ENCODE measurements at regions not wholly inside any gene's neighbourhood (a gene's known extent, or its start where the extent isn't known, plus 50 kb on each side); places are given as distances from the start of the nearest gene placed in this dataset.

DNA sequence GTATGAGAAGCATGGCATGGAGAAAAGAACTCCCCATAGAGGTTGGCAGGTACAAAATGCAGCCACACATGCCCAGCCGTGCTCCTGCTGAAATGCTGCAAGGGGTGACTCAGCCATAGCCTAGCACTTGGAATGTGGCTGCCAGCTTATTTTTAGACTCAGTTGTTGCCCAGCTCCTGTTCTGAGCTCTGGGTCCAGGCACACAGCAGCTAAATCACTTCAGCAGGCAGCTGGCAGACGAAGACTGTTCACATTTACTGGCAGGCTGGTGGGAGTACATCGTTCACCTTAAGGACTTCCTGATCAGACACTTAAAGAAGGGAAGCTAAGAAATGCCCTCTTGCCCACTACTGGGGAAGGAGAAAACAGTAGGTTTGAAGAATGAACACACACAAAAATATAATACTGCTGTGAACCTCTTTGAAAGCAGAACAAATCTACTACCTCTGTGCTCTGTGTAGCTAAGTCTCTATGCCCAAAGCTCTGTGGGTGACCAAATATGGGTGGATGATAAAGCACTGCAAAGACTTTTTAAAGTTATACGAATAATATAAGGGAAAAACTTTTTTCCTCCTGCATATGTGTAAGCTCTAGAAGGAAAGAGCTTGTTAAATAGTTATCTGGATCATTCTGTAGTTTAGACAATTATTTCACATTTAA is 146.1 kb downstream of the LNPK start:
- H3K23me2 ChIP-seq (ENCODE audit: low read depth, low read length): no peaks in the 10 kb centered on the region
- no peak overlapping the region for H4K5ac ChIP-seq (ENCODE audit: insufficient read length, low read depth, low read length)
- H3K36me3 ChIP-seq (ENCODE audit: control insufficient read depth in 2 of 4, insufficient read depth in 4 of 4, low read length in 3 of 4): no peaks in the 10 kb centered on the region
- H3K9ac ChIP-seq (replicated peaks in 1 of 4; ENCODE audit: extremely low read depth in 1 of 4, low read depth in 3 of 4, low read length in 3 of 4): no peak overlapping the region
- H4K91ac ChIP-seq (replicated peaks; ENCODE audit: insufficient read length, low read length): no peak overlapping the region
- no peak overlapping the region for H2BK12ac ChIP-seq (ENCODE audit: low read depth, low read length)
- no peaks in the 10 kb centered on the region for H3K79me1 ChIP-seq (ENCODE audit: low read depth, low read length)
- H3K14ac ChIP-seq (ENCODE audit: insufficient read length): no peak overlapping the region
- FAIRE-seq (no peak), DNase-seq (ENCODE audit: low read depth in 1 of 2, low spot score in 2 of 2) (no peak)
- no peak overlapping the region for H2AFZ ChIP-seq (ENCODE audit: low read length)
- no peaks in the 10 kb centered on the region for H3K27me3 ChIP-seq (replicated peaks in 1 of 4; ENCODE audit: control insufficient read depth in 3 of 4, extremely low read depth in 1 of 4, insufficient read depth in 3 of 4, low read length in 3 of 4)
- H3K18ac ChIP-seq (ENCODE audit: extremely low read depth, low read length): no peak overlapping the region
- no peak overlapping the region for H4K8ac ChIP-seq (ENCODE audit: extremely low read depth, insufficient read depth, low read length)
- no peaks in the 10 kb centered on the region for H4K20me1 ChIP-seq (replicated peaks in 1 of 2; ENCODE audit: control insufficient read depth in 1 of 2, insufficient read depth in 2 of 2, low read length in 2 of 2)
- H2BK120ac ChIP-seq (replicated peaks; ENCODE audit: low read depth, low read length): no peak overlapping the region
- no peak overlapping the region for H2BK20ac ChIP-seq (ENCODE audit: low read length)
- no peak overlapping the region for H3K4me3 ChIP-seq (ENCODE audit: extremely low read depth in 1 of 4, insufficient read depth in 2 of 4, low read depth in 3 of 4, low read length in 4 of 4)
- H2AK5ac ChIP-seq (ENCODE audit: low read depth, low read length): no peak overlapping the region
- H3K4me1 ChIP-seq (replicated peaks in 1 of 4; ENCODE audit: control insufficient read depth in 3 of 4, insufficient read depth in 4 of 4, low read length in 3 of 4): peaks cover 0 to 14% (median 8%) of the 10 kb centered on the region in 4 experiments; a peak in 4 of 7 replicates
- H3K4ac ChIP-seq (replicated peaks; ENCODE audit: insufficient read length, low read depth, low read length): no peak overlapping the region
- WGBS, 2 experiments (ENCODE audit: extremely low coverage in 1 of 2, insufficient coverage in 1 of 2, insufficient read length in 1 of 2, insufficient replicate concordance in 2 of 2, low coverage in 1 of 2, low lambda C conversion rate in 2 of 2, missing lambda C conversion rate in 1 of 2): 77% methylated on average over 4 of the region's 4 CpGs; no CpG with 5 or more reads in 1 of the 2 experiments
- H3K23ac ChIP-seq (ENCODE audit: insufficient read length): no peak overlapping the region
- no peak overlapping the region for H3K27ac ChIP-seq (ENCODE audit: low read depth, low read length)
- H3K79me2 ChIP-seq (ENCODE audit: control insufficient read depth in 1 of 2, insufficient read depth in 2 of 2, low read length in 2 of 2): no peaks in the 10 kb centered on the region
- no peak overlapping the region for H2BK5ac ChIP-seq (ENCODE audit: low read depth, low read length)
- no peak overlapping the region for H2BK15ac ChIP-seq (ENCODE audit: low read length)
- ChIA-PET CTCF (ENCODE audit: partially characterized antibody) (interaction anchor here (1.2 to 1.4 kb wide), 3 partner anchors 9 to 165 kb away, joined by 3 to 5 read pairs (median 4); no protein-coding TSS in a partner anchor), POLR2A (ENCODE audit: partially characterized antibody) (no interaction called here)
- H3K56ac ChIP-seq (replicated peaks; ENCODE audit: insufficient read length, low read depth, low read length): no peak overlapping the region
- H3K9me3 ChIP-seq (ENCODE audit: insufficient read depth in 2 of 2, low read depth in 1 of 2, low read length in 1 of 2): no peaks in the 10 kb centered on the region
- H3K4me2 ChIP-seq (ENCODE audit: insufficient read depth in 1 of 2, low read depth in 2 of 2, low read length in 2 of 2): no peak overlapping the region
- TF ChIP-seq YY1 (IDR thresholded peaks at IDR 0.05; ENCODE audit: low read depth, low read length): no peak
- TF ChIP-seq SIX5 (IDR thresholded peaks at IDR 0.05; ENCODE audit: low read depth, low read length): no peak
- no peak for TF ChIP-seq TAF1 (IDR thresholded peaks at IDR 0.05; ENCODE audit: low read depth, low read length)
- TF ChIP-seq TEAD4 (IDR thresholded peaks at IDR 0.05; ENCODE audit: low read depth, low read length): no peak
- TF ChIP-seq CEBPB (IDR thresholded peaks at IDR 0.05; ENCODE audit: low read depth, low read length): no peak
- TF ChIP-seq, protein P1, sequence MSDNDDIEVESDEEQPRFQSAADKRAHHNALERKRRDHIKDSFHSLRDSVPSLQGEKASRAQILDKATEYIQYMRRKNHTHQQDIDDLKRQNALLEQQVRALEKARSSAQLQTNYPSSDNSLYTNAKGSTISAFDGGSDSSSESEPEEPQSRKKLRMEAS (IDR thresholded peaks at IDR 0.05): no peak
- no peak for TF ChIP-seq SP1 (IDR thresholded peaks at IDR 0.05; ENCODE audit: low read depth, low read length)
- no peak for TF ChIP-seq TBP (IDR thresholded peaks at IDR 0.05; ENCODE audit: low read depth, low read length)
- no peak for TF ChIP-seq ATF3 (IDR thresholded peaks at IDR 0.05; ENCODE audit: insufficient read depth, low read depth, low read length)
- no peak for TF ChIP-seq PHF8 (conservative IDR thresholded peaks at IDR 0.05; ENCODE audit: low read depth, low read length)
- TF ChIP-seq CBX8 (IDR thresholded peaks at IDR 0.05; ENCODE audit: borderline replicate concordance, low read depth, low read length): no peak
- TF ChIP-seq RFX5 (IDR thresholded peaks at IDR 0.05; ENCODE audit: borderline replicate concordance, low read depth, low read length): no peak
- TF ChIP-seq ZNF274 (IDR thresholded peaks at IDR 0.05; ENCODE audit: borderline replicate concordance, extremely low read depth, low read length): no peak
- no peak for TF ChIP-seq GABPA (IDR thresholded peaks at IDR 0.05; ENCODE audit: borderline replicate concordance, insufficient read depth, low read length)

Measured in H1 (cell line).